GM10266 (cell line): ENCODE measurements at regions not wholly inside any gene's neighbourhood (a gene's known extent, or its start where the extent isn't known, plus 50 kb on each side); places are given as distances from the start of the nearest gene placed in this dataset.

Experiments
- DNase-seq: peaks from one replicate; pipeline ENCODE4 v3.0.0; 2012; ENCODE audit errors: extremely low spot score
- CTCF ChIP-seq: IDR thresholded peaks from 2 replicates; pipeline ENCODE4 v1.5.1; 2012; ENCODE audit warnings: mild to moderate bottlenecking, low read depth; ENCODE audit not compliant: control insufficient read depth, insufficient read depth; ENCODE audit errors: missing control alignments

GRCh38 chr6:146943664-146944063 is 260.6 kb upstream of the STXBP5 start:
- no peak for DNase-seq
- TF ChIP-seq CTCF = no peak

GRCh38 chr6:146944077-146944476 is 260.1 kb upstream of the STXBP5 start:
- no peak for DNase-seq
- no peak for TF ChIP-seq CTCF

- no peak for DNase-seq
- no peak for TF ChIP-seq CTCF
Observed at GRCh38 chr6:146944809-146945208, 259.4 kb upstream of the STXBP5 start.

- DNase-seq = no peak
- no peak for TF ChIP-seq CTCF
Observed at GRCh38 chr6:146946559-146946958, 257.7 kb upstream of the STXBP5 start.

GRCh38 chr6:146948790-146949342 is 255.4 kb upstream of the STXBP5 start:
- TF ChIP-seq CTCF = no peak
- DNase-seq = no peak

- TF ChIP-seq CTCF = no peak
- no peak for DNase-seq
Observed at GRCh38 chr6:146949425-146949824, 254.8 kb upstream of the STXBP5 start.

- DNase-seq = no peak
- no peak for TF ChIP-seq CTCF
Observed at GRCh38 chr6:146950351-146950835, 253.8 kb upstream of the STXBP5 start.
